Neural cell (in vitro differentiated cells): ENCODE measurements at regions not wholly inside any gene's neighbourhood (a gene's known extent, or its start where the extent isn't known, plus 50 kb on each side); places are given as distances from the start of the nearest gene placed in this dataset.

ENCODE experiments used
- H2AFZ ChIP-seq: fragments of 200-600, 300-800 bp; sonication (generic), shearing (Covaris generic); 2 replicates; pipeline ENCODE4 v1.6.0; 2014; ENCODE audit warnings: low read depth, mild to moderate bottlenecking, antibody characterized with exemption, low read length, moderate library complexity
- H3F3A ChIP-seq: fragments of 200-600 bp; shearing (Covaris generic); 2 replicates; pipeline ENCODE4 v1.6.1; 2016; ENCODE audit warnings: mild to moderate bottlenecking, moderate library complexity, mixed read lengths, antibody characterized with exemption, low read length; ENCODE audit not compliant: insufficient read depth, poor library complexity, severe bottlenecking
- H3K27ac ChIP-seq: fragments of 200-600, 300-800 bp; sonication (generic), shearing (Covaris generic); 2 replicates; pipeline ENCODE4 v1.5.1; 2014; ENCODE audit warnings: mild to moderate bottlenecking, low read length, moderate library complexity
- H3K27me3 ChIP-seq: fragments of 300-800, 200-600 bp; sonication (generic), shearing (Covaris generic); 2 replicates; pipeline ENCODE4 v1.6.0; 2014; ENCODE audit warnings: mild to moderate bottlenecking, low read depth, low read length, moderate library complexity; ENCODE audit not compliant: insufficient read depth
- H3K36me3 ChIP-seq: fragments of 300-800, 200-600 bp; sonication (generic), shearing (Covaris generic); 2 replicates; pipeline ENCODE4 v1.5.1; 2014; ENCODE audit warnings: mild to moderate bottlenecking, antibody characterized with exemption, low read length, moderate library complexity; ENCODE audit not compliant: insufficient read depth
- H3K4me2 ChIP-seq: fragments of 300-800, 200-600 bp; sonication (generic), shearing (Covaris generic); 2 replicates; pipeline ENCODE4 v1.6.0; 2014; ENCODE audit warnings: mild to moderate bottlenecking, low read length
- H3K4me3 ChIP-seq: fragments of 300-800, 200-600 bp; sonication (generic), shearing (Covaris generic); 2 replicates; pipeline ENCODE4 v1.5.1; 2014; ENCODE audit warnings: mild to moderate bottlenecking, low read length, moderate library complexity
- H3K79me2 ChIP-seq: fragments of 200-600 bp; shearing (Covaris generic); replicated peaks from 2 replicates; pipeline ENCODE4 v1.6.0; 2014; ENCODE audit warnings: mild to moderate bottlenecking, low read length, moderate library complexity; ENCODE audit not compliant: insufficient read depth
- H3K9ac ChIP-seq: fragments of 300-800, 200-600 bp; sonication (generic), shearing (Covaris generic); 2 replicates; pipeline ENCODE4 v1.6.1; 2016; ENCODE audit warnings: mild to moderate bottlenecking, low read length, mixed read lengths
- H3K9me2 ChIP-seq: fragments of 200-600 bp; shearing (Covaris generic); 2 replicates; pipeline ENCODE4 v1.6.1; 2016; ENCODE audit warnings: mild to moderate bottlenecking, low read length, mixed read lengths; ENCODE audit not compliant: insufficient read depth
- H3K9me3 ChIP-seq: fragments of 200-600, 300-800 bp; sonication (generic), shearing (Covaris generic); 2 replicates; pipeline ENCODE4 v1.6.1; 2016; ENCODE audit warnings: mild to moderate bottlenecking, mixed run types, low read length, moderate library complexity, mixed read lengths
- H4K20me1 ChIP-seq: fragments of 200-600 bp; shearing (Covaris generic); 2 replicates; pipeline ENCODE4 v1.6.1; 2016; ENCODE audit warnings: mild to moderate bottlenecking, mixed run types; ENCODE audit not compliant: insufficient read depth
- EP300 ChIP-seq: fragments of 450-650 bp; conservative IDR thresholded peaks from 2 replicates; pipeline ENCODE4 v1.6.1; 2014; ENCODE audit warnings: antibody characterized with exemption, mild to moderate bottlenecking, moderate library complexity; ENCODE audit not compliant: poor library complexity, severe bottlenecking
- EZH2 ChIP-seq: fragments of 200-600, 300-800 bp; shearing (Covaris generic), sonication (generic); IDR thresholded peaks from 2 replicates; pipeline ENCODE4 v1.6.1; 2014; ENCODE audit warnings: antibody characterized with exemption, low read length, borderline replicate concordance, mild to moderate bottlenecking; ENCODE audit not compliant: insufficient read depth, poor library complexity, severe bottlenecking
- MXI1 ChIP-seq: fragments of 450-650 bp; conservative IDR thresholded peaks from 2 replicates; pipeline ENCODE4 v1.6.1; 2014; ENCODE audit warnings: antibody characterized with exemption, mild to moderate bottlenecking; ENCODE audit not compliant: poor library complexity, severe bottlenecking
- POLR2AphosphoS5 ChIP-seq: IDR thresholded peaks from 2 replicates; pipeline ENCODE4 v1.6.1; 2012
- RAD21 ChIP-seq: fragments of 450-650 bp; conservative IDR thresholded peaks from 2 replicates; pipeline ENCODE4 v1.6.1; 2014; ENCODE audit warnings: antibody characterized with exemption, mild to moderate bottlenecking, moderate library complexity
- SMC3 ChIP-seq: fragments of 450-650 bp; conservative IDR thresholded peaks from 2 replicates; pipeline ENCODE4 v1.6.1; 2014; ENCODE audit warnings: antibody characterized with exemption, mild to moderate bottlenecking, moderate library complexity; ENCODE audit not compliant: poor library complexity
- TAF1 ChIP-seq: IDR thresholded peaks from 2 replicates; pipeline ENCODE4 v1.6.1; 2012; ENCODE audit warnings: low read depth
- TF ChIP-seq, protein P1 (sequence below): fragments of 450-650 bp; IDR thresholded peaks from 2 replicates; pipeline ENCODE4 v1.5.1; 2014; ENCODE audit warnings: antibody characterized with exemption, mild to moderate bottlenecking, moderate library complexity; ENCODE audit not compliant: poor library complexity, severe bottlenecking
- TF ChIP-seq, protein P2 (sequence below): IDR thresholded peaks from 2 replicates; pipeline ENCODE4 v1.6.1; 2012; ENCODE audit warnings: borderline replicate concordance

DNA sequence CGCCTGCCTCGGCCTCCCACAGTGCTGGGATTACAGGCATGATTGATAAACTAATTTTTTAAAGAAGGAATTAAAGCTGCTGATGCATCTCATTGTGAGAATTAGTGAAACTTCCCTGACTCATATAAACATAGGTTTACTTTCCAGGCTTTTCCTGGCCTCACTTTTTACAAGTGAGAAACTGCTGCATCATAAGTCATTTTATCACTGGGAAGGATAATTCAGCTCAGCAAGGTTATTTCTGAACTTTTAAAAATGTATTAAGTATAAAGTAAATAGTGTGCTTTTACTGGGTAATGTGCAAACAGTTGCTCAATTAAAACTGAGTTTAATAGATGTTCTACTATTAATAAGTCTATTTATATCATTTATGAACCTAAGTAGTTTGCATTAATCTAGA is 1130.3 kb upstream of the CDH2 start:
- H3K4me3 ChIP-seq: no peak overlapping the region
- no peak for TF ChIP-seq MXI1
- TF ChIP-seq, protein P1, sequence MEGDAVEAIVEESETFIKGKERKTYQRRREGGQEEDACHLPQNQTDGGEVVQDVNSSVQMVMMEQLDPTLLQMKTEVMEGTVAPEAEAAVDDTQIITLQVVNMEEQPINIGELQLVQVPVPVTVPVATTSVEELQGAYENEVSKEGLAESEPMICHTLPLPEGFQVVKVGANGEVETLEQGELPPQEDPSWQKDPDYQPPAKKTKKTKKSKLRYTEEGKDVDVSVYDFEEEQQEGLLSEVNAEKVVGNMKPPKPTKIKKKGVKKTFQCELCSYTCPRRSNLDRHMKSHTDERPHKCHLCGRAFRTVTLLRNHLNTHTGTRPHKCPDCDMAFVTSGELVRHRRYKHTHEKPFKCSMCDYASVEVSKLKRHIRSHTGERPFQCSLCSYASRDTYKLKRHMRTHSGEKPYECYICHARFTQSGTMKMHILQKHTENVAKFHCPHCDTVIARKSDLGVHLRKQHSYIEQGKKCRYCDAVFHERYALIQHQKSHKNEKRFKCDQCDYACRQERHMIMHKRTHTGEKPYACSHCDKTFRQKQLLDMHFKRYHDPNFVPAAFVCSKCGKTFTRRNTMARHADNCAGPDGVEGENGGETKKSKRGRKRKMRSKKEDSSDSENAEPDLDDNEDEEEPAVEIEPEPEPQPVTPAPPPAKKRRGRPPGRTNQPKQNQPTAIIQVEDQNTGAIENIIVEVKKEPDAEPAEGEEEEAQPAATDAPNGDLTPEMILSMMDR: no peak
- no peak for TF ChIP-seq EZH2
- no peak for TF ChIP-seq POLR2AphosphoS5
- TF ChIP-seq TAF1: no peak
- TF ChIP-seq, protein P2, sequence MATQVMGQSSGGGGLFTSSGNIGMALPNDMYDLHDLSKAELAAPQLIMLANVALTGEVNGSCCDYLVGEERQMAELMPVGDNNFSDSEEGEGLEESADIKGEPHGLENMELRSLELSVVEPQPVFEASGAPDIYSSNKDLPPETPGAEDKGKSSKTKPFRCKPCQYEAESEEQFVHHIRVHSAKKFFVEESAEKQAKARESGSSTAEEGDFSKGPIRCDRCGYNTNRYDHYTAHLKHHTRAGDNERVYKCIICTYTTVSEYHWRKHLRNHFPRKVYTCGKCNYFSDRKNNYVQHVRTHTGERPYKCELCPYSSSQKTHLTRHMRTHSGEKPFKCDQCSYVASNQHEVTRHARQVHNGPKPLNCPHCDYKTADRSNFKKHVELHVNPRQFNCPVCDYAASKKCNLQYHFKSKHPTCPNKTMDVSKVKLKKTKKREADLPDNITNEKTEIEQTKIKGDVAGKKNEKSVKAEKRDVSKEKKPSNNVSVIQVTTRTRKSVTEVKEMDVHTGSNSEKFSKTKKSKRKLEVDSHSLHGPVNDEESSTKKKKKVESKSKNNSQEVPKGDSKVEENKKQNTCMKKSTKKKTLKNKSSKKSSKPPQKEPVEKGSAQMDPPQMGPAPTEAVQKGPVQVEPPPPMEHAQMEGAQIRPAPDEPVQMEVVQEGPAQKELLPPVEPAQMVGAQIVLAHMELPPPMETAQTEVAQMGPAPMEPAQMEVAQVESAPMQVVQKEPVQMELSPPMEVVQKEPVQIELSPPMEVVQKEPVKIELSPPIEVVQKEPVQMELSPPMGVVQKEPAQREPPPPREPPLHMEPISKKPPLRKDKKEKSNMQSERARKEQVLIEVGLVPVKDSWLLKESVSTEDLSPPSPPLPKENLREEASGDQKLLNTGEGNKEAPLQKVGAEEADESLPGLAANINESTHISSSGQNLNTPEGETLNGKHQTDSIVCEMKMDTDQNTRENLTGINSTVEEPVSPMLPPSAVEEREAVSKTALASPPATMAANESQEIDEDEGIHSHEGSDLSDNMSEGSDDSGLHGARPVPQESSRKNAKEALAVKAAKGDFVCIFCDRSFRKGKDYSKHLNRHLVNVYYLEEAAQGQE: no peak
- no peak for TF ChIP-seq RAD21
- TF ChIP-seq SMC3: no peak
- no peak for TF ChIP-seq EP300
- no peaks in the 10 kb centered on the region for H3K27me3 ChIP-seq
- no peak overlapping the region for H2AFZ ChIP-seq
- no peaks in the 10 kb centered on the region for H3K9me2 ChIP-seq
- H4K20me1 ChIP-seq: no peaks in the 10 kb centered on the region
- no peak overlapping the region for H3K4me2 ChIP-seq
- H3K36me3 ChIP-seq: no peaks in the 10 kb centered on the region
- no peaks in the 10 kb centered on the region for H3K9me3 ChIP-seq
- no peaks in the 10 kb centered on the region for H3K79me2 ChIP-seq
- H3K27ac ChIP-seq: no peak overlapping the region
- no peak overlapping the region for H3K9ac ChIP-seq
- H3F3A ChIP-seq: no peaks in the 10 kb centered on the region

DNA sequence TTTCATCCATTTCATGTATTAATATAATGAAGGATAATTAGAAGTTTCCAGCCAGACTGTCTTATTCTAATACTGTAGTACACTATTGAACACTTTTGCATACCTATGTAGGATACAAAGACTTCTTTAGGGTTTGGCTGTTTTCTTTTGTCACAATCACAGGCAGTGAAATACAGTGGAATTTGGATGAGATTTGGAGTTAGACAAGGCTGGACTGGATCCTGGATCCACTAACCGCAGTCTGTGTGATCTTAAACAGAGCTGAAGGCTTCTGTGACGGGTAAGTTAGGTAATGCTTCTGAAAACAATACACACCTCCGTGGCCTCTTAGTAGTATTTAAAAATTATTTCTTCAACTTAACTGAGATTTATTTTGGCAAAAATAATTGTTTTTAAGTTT is 1128.6 kb upstream of the CDH2 start:
- no peak overlapping the region for H3K27ac ChIP-seq
- H3K4me2 ChIP-seq: no peak overlapping the region
- H2AFZ ChIP-seq: no peak overlapping the region
- no peaks in the 10 kb centered on the region for H3K27me3 ChIP-seq
- H3K9me3 ChIP-seq: no peaks in the 10 kb centered on the region
- H4K20me1 ChIP-seq: no peaks in the 10 kb centered on the region
- no peak overlapping the region for H3K4me3 ChIP-seq
- TF ChIP-seq EP300 (no peak), EZH2 (no peak), SMC3 (no peak), TAF1 (no peak), RAD21 (no peak), MXI1 (no peak), POLR2AphosphoS5 (no peak)
- TF ChIP-seq, protein P2: no peak
- TF ChIP-seq, protein P1: no peak
- no peaks in the 10 kb centered on the region for H3K79me2 ChIP-seq
- no peak overlapping the region for H3K9ac ChIP-seq
- no peaks in the 10 kb centered on the region for H3F3A ChIP-seq
- no peaks in the 10 kb centered on the region for H3K9me2 ChIP-seq
- no peaks in the 10 kb centered on the region for H3K36me3 ChIP-seq
